HG02943 (cell line): ENCODE measurements at regions not wholly inside any gene's neighbourhood (a gene's known extent, or its start where the extent isn't known, plus 50 kb on each side); places are given as distances from the start of the nearest gene placed in this dataset.

Experiments
- ATAC-seq: cut with Tn5 transposase; IDR thresholded peaks from one replicate; pipeline ENCODE4 v1.9.1; 2021; ENCODE audit warnings: mild to moderate bottlenecking, low read depth, moderate library complexity; ENCODE audit not compliant: unreplicated experiment

DNA sequence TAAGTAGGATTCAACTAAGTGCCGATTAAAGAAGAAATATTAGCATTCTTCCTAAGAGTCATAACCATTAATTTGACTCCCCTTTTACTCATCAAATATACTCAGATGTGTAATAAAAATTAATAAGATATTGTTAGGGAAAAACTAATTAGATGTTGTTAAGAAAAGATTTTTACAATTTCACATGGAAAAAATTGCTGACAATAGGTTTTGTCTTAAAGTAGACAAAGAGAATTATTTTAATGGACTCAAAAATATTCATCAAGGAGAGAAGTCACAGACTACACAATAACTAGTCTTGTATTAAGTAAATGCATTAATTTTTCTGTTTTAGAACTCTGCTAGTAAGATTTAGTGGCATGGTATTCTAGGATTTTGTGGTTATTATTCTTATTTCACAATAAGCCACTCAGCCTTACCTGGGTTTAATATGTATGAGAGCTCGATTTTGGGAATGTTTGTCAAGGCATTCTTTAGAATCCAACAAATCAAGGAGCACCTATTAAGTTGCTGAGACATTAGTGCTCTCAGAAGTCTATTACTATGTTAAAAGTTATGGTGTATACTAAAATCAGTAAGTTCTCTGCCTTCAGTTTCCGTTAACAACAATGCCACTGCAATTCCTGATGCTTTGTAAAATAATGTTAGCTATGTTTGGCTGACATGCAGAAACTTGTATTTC is 110.2 kb upstream of the UGT8 start:
- no peak for ATAC-seq

DNA sequence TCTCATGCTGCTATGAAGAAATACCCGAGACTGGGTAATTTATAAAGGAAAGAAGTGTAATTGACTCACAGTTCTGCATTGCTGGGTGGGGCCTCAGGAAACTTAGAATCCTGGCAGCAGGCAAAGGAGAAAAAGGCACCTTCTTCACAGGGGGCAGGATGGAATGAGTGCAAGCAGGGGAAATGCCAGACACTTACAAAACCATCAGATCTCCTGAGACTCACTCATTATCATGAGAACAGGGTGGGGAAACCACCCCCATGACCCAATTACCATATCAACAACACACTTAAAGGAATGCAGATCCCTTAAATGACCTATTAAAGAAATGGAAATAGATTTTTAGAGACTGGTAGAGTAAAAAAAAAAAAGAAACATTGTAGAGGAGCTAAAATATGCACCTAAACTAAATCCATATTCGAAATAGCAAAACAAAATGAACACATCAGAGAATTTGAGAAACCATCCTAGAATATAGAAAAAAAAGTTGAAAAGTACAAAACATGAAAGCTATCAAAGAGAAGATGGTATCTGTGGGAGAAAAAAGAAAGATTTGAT is 104.3 kb upstream of the UGT8 start:
- no peak for ATAC-seq

DNA sequence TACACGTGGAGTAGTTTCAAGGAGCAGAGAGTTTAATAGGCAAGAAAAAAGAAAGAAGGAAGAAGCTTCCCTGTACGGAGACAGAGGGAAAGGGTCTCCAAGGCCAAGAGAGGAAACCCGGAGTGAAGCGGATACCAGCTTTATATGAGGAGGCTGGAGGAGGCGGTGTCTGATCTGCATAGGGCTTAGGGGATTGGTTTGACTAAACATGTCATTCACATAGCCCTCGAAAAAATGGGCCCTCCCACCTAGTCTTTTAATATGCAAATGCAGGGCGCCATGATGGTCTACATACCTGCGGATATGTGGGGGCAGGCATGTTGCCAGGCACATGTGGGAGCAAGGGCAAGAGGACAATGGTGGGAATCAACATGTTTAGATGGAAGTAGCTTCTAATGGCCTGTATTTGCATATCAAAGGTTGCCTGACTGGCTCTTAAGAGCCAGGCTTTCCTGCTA is 103.1 kb upstream of the UGT8 start:
- no peak for ATAC-seq

DNA sequence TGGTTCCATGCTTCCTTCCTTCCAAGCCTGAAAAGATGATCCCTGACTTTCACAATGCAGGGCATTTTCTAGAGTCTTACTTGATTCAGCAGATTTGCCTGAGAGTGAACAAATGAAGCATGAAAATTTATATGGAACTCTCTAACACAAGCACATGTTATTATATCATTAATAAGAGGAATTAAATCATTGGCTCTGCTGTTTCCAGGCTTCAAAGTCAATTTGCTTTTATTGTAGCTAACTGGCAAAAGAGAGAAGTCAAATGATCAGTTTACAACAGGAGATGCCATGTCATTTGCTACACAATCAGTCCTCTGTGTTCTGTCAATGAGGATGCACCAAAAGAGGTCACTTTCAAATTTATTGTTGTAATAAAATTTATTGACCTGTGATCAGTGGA is 101.5 kb upstream of the UGT8 start:
- no peak for ATAC-seq

DNA sequence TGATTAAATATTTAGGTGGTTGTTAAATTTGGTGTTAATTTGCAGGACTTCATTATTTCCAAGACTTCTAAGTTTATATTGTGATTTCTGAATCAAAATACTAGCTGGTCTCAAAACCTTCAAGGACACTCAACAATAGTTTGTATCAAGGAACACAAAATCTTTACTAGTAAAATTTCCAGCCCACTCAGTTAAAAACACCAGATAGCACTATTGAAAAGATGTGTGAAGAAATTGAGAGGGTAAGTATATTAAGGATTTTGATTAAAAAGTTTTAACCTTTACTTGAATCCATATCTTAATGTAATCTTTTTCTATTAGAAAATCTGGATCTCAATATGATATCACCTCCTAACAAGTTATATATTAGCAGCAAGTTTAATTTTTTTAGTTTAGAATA is 89.3 kb upstream of the UGT8 start:
- ATAC-seq = no peak

DNA sequence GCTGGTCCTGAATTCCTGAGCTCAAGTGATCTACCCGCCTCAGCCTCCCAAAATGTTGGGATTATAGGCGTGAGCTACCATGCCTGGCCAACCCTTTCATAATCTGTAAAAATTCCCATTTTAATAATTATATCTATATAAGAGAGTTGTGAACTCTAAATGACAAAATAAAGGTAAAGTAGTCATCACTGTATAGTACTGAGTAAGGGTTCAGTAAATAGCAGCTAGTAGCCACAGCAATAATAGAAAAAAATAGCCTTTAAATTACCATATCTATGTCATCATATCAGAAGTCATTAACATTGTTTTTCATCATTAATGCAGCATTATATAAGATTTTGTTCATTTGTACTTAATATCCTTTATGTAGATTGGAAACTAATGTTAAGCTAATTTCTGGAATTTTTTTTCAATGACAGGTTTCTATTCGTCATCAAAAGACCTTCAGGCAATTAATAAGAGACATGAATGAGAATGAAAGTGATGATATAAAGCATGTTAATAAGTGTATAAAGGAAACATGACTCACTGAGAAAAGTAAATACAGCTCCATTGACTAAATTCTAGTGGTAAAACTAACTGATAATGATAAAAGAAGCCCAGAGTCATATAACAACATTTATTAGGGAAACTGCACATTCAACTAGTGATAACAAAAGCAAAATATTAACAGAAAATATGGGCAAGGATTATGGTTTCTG is 85.9 kb upstream of the UGT8 start:
- no peak for ATAC-seq

DNA sequence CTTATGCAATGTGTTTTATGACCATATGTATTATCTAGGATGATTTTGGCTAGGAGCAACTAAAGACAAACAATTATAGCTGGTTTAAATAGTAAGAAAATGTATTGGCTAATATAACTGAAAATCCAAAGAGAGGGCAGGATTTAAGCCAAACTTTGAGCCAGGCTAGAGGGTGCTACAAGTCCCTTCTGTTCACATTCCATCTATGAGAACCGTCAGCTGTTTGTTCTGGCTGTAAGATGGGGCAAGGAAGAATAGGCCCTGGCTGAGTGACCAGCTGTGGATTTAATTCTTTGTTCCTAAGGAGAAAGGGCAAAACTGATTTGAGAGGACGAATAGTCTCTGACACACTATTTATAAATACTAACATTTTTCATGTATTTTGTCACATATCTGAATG is 79.2 kb upstream of the UGT8 start:
- no peak for ATAC-seq

DNA sequence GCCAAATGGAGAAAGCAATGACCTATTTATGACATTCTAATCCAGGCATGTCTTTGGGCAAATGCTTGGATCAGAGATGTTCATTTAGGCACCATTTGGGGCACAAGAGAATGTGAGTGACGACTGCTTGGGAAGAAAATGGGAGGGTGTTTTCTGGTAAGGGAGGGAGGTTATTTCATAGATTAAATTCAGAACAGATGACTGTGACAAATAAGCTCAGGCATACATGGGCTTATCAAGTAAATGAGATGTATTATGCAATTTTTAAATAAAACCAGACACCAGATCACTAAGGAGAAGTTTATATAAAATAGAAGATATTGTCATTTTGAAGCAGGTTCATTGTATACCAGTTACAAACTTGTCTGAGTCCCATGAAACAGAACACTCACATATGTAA is 71.4 kb upstream of the UGT8 start:
- ATAC-seq = no peak

DNA sequence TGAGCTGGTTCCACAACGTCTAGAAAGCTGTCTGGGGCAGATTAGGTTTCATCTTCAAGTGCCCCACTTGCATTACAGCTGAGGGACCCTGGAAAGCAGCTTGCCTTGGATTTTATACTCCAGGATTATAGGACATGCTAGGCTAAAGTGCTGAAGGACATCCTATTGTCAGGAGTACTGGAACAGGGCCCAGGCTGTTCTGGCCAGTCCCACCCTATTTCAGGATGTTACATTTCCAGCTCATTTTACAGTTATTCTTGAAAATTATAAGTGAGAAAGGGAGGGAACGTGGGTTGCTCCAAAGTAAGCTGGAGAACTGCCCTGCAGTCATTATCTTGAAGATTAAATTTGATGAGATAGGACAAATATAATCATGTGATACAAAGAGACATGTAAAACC is 71.0 kb upstream of the UGT8 start:
- no peak for ATAC-seq

DNA sequence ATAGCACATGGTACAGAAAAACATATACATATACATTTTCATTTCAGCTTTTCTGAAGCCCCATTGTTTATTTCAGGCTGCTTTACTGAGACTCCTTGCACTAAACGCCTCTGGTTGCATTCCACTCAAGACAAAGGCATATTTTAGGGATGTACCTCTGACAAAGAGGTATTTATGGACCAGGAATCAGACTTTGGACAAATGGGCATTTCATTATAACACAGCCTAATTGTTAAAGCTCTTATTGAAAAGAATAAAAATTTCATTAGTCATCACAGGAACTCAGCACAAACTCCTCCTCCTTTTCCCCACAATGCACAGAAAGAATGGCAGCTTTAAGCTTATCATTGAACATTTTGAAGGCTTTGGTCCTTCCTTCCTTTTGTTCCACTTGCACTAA is 62.9 kb upstream of the UGT8 start:
- no peak for ATAC-seq

DNA sequence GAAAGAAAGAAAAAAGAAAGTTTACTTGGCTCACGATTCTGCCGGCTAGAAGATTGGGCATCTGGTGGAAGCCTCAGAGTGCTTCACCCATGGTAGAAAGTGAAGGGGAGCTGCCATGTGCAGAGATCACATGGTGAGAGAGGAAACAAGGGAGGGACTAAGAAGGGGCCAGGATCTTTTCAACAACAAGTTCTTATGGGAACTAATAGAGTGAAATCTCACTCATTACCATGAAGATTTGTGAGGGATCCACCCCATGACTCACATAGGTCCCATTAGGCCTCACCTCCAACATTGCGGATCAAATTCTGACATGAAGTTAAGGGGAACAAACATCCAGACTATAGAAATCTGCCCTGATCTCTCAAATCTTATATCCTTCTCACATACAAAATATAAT is 61.3 kb upstream of the UGT8 start:
- ATAC-seq = no peak

DNA sequence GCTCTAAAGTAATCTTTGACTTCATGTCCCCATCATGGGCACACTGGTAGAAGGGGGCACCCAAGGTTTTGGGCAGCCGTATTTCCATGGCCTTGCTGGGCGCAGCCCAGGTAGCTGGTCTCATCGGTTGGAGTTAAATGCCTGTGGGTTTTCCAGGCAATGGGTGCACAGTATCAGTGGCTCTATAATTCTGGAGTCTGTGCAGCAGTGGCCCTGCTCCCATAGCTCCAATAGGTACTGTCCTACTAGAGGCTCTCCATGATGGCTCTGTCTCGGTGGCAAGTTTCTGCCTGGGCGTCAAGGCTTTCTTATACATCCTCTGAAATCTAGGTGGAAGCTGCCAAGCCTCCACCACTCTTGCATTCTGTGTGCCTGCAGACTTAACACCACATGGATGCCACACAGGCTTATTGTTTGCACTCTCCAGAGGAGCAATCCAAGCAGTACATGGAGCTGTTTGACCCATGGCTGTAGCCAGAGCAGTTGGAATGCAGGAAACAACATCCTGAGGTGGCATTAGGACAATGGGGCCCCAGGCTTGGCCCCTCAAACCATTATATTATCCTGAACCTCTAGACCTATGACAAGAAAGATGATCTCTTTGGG is 60.5 kb upstream of the UGT8 start:
- no peak for ATAC-seq

DNA sequence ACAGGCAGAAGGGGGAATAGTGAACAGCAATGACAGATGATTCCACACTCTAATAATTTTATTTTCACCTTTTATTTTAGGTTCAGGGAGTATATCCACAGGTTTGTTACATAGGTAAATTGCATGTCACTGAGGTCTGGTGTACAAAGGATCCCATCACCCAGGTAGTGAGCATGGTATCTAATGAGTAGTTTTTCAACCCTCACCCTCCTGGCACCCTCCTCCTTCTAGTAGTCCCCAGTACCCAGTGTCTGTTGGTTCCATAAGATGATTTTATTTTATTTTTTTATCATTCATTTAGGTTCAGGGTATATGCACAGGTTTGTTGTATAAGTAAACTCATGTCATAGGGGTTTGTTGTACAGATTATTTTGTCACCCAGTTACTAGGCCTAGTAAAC is 58.6 kb upstream of the UGT8 start:
- no peak for ATAC-seq

DNA sequence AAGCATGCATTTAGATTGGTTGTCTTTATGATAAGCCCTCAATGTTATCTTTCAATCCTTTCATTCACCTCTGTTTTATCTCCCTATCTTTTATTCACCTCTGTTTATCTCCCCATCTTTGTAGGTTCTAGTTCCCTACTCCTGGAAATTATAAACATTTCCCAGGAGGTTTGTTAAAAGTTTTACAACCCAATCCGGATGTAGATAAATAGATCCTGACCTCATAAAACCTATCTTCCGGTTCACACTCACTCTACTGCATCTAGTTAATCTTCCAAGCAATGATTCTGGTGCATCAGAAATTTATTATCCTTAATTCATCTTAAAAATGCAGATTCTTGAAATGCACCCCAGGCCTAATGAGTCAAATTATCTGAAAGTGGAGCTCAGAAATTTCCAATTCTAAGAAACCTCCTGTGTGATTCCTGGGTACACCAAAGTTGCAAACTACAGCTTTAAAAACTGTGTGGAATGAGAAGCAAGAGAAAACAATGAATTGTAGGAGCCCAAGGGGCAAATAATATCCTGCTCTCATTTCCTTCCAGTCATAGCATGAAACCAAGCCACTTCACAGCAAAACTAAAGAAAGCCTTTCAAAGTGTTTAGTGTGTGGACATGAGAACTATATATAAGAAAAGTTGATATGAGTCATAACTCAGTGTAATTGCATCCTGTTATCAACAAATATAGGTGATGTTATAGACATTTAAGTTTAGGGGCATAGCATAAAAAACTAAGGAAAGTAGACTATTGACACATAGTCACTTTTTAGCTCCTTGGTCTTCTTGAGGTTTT is 51.1 kb upstream of the UGT8 start:
- ATAC-seq = no peak
